Lower lobe of right lung (tissue), 2 donors: ENCODE measurements at regions not wholly inside any gene's neighbourhood (a gene's known extent, or its start where the extent isn't known, plus 50 kb on each side); places are given as distances from the start of the nearest gene placed in this dataset.

ENCODE experiments used
- ATAC-seq, 2 donors: fragments of 200-7000 bp; cut with Tn5 transposase; one replicate each; pipeline ENCODE4 v1.9.1; 2020 to 2022; ENCODE audit warnings: mild to moderate bottlenecking in 2 of 2, moderate library complexity in 2 of 2
- DNase-seq: peaks from one replicate; pipeline ENCODE4 v3.0.0-alpha.2; 2020
- H3K27ac ChIP-seq: fragments of 200-600 bp; one replicate; pipeline ENCODE4 v1.8.0; 2022
- H3K27me3 ChIP-seq: fragments of 200-600 bp; one replicate; pipeline ENCODE4 v1.8.0; 2022; ENCODE audit warnings: low read depth
- H3K36me3 ChIP-seq: fragments of 200-600 bp; one replicate; pipeline ENCODE4 v1.8.0; 2022; ENCODE audit warnings: mild to moderate bottlenecking
- H3K4me1 ChIP-seq: fragments of 200-600 bp; one replicate; pipeline ENCODE4 v1.8.0; 2022
- H3K4me3 ChIP-seq: fragments of 200-600 bp; one replicate; pipeline ENCODE4 v1.8.0; 2022; ENCODE audit warnings: mild to moderate bottlenecking
- H3K9me3 ChIP-seq: fragments of 200-600 bp; one replicate; pipeline ENCODE4 v1.8.0; 2022
- CTCF ChIP-seq: fragments of 200-600 bp; IDR thresholded peaks from one replicate; pipeline ENCODE4 v1.8.0; 2022; ENCODE audit warnings: antibody characterized with exemption, mild to moderate bottlenecking
- intact Hi-C: fragments of 100-400 bp; cut with DNase I; formaldehyde crosslinking; loops from one replicate; pipeline ENCODE4 v1.11.0; 2022
- donor health status: DM: no; HTN: yes; CAD: no; lungs with severe emphysema.

DNA sequence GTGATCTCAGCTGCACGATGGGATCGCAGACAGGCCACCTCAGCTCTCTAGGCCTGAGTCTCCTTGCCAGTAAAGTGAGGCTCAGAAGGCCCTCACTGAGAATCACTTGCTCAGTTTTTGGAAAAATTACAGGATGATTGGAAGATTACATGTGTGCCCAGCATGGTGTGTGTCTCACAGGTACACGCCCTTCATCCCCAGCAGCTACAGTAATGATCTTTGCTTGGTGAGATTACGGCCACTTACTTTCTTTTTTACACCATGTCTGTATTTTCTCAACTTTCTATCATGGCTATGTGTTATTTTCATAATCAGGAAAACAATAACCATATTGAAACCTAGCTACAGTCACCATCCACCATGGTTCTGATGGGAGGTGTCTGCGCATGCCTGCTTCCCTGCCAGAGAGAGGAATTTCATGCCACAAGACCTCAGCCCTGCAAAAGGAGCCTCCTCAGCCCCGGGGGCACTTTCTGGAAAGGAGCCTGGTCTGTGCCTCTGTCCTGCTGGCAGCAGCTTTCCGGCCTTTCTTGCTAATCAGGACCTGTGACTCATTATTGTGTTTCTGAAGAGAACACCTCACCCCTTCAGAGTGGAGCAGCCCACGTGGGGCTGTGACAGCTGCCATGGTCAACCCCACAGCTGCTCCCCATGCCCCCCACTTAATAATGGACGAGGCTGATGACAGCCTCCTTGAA, 64.2 kb upstream of the OLFM1 start:
- intact Hi-C loops: no loop called here
- DNase-seq (no peak), ATAC-seq (peak; percentile 44 to 52)
- no peaks in the 10 kb centered on the region for H3K36me3 ChIP-seq
- H3K27me3 ChIP-seq: no peaks in the 10 kb centered on the region
- H3K4me3 ChIP-seq: no peak overlapping the region
- no peaks in the 10 kb centered on the region for H3K9me3 ChIP-seq
- H3K27ac ChIP-seq: no peak overlapping the region
- no peak for TF ChIP-seq CTCF
- H3K4me1 ChIP-seq: no peaks in the 10 kb centered on the region

- DNase-seq (no peak), ATAC-seq (no peak)
- H3K4me3 ChIP-seq: no peak overlapping the region
- no peaks in the 10 kb centered on the region for H3K36me3 ChIP-seq
- intact Hi-C loops: no loop called here
- no peaks in the 10 kb centered on the region for H3K4me1 ChIP-seq
- H3K9me3 ChIP-seq: no peaks in the 10 kb centered on the region
- TF ChIP-seq CTCF: no peak
- H3K27ac ChIP-seq: no peak overlapping the region
- H3K27me3 ChIP-seq: no peaks in the 10 kb centered on the region
These were observed 63.6 kb upstream of the OLFM1 start for GRCh38 chr9:135023786-135024405.

DNA sequence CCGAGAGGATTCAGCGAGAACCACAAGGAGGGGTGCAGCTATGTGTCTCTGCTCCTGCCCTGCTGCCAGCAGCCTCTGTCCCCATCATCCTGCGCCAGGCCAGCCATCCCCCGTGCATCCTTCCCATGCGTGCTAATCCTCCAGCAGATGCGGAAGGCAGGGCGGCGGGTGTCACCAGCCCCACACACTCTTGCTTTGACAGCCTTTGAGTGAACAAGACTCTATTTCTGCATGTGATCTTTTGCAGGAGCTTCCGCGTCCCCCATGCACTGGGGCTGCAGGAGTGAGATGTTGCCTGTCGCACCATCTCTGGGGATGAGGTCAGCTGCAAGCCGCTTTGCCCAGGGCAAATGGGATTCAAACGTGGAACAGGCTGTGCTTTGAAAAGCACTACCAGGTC, 58.0 kb upstream of the OLFM1 start:
- intact Hi-C loops: no loop called here
- H3K9me3 ChIP-seq: no peaks in the 10 kb centered on the region
- DNase-seq: peak; percentile 31
- H3K27me3 ChIP-seq: peaks cover 5% of the 10 kb centered on the region
- no peak for ATAC-seq
- no peaks in the 10 kb centered on the region for H3K4me1 ChIP-seq
- H3K4me3 ChIP-seq: no peak overlapping the region
- H3K36me3 ChIP-seq: no peaks in the 10 kb centered on the region
- TF ChIP-seq CTCF: no peak
- no peak overlapping the region for H3K27ac ChIP-seq

DNA sequence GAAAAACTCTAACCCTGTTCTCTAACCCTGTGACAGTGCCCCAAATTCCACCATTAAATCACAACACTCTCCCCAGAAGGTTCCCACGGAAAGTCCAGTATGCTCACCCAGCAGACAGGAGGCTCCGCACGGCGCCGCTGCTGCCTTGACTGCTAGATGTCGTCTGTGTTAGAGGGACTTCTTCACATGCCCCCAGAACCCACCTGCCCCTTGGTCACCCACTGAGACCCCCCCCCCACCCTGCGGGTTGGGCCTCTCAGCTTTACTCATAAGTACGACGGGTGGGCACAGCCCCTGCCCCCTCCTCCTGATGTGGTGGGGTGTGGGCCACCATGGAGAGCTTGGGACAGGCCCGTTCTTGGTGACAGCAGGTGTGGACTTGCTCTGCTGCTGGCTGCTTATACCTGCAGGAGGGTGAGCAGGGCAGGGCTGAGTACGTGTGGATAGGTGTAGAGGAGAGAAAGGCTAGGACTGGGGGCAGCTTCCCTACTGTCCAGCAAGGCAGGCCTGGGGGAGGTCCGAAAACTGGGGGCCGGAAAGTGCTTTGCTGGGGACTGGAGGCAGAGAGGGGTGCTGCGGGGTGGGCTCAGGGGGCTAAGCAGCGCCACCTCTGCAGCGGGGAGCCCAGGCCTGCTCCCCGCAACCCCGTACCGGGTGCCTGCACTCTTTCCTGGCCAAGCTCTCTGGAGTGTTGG, 57.5 kb upstream of the OLFM1 start:
- intact Hi-C loops: no loop called here
- H3K4me1 ChIP-seq: no peaks in the 10 kb centered on the region
- no peaks in the 10 kb centered on the region for H3K36me3 ChIP-seq
- no peak overlapping the region for H3K4me3 ChIP-seq
- no peaks in the 10 kb centered on the region for H3K9me3 ChIP-seq
- DNase-seq (no peak), ATAC-seq (no peak)
- no peak for TF ChIP-seq CTCF
- H3K27me3 ChIP-seq: peaks cover 5% of the 10 kb centered on the region
- no peak overlapping the region for H3K27ac ChIP-seq

- no peaks in the 10 kb centered on the region for H3K36me3 ChIP-seq
- no peak overlapping the region for H3K4me3 ChIP-seq
- no peak overlapping the region for H3K27ac ChIP-seq
- DNase-seq (no peak), ATAC-seq (no peak)
- peaks cover 5% of the 10 kb centered on the region for H3K27me3 ChIP-seq
- intact Hi-C loops: no loop called here
- H3K4me1 ChIP-seq: no peaks in the 10 kb centered on the region
- TF ChIP-seq CTCF: no peak
- no peaks in the 10 kb centered on the region for H3K9me3 ChIP-seq
These were observed 56.8 kb upstream of the OLFM1 start for GRCh38 chr9:135030566-135031226.
